Caco-2 (cell line): ENCODE measurements at regions not wholly inside any gene's neighbourhood (a gene's known extent, or its start where the extent isn't known, plus 50 kb on each side); places are given as distances from the start of the nearest gene placed in this dataset.

Experiments used
- BruUV-seq: library from RNA; stranded (reverse); fragments of 400-500 nt; replicated peaks from 2 replicates; lab custom pipeline; 2021; lab: Mats Ljungman, UMichigan
- CTCF ChIA-PET: fragments of 300-600 bp; sonication (Branson Sonifier 250); formaldehyde crosslinking; loops from one replicate; lab custom pipeline; 2022; ENCODE audit warnings: antibody characterized with exemption; lab: Charles Lee
- POLR2A ChIA-PET: fragments of 300-600 bp; sonication (Branson Sonifier 250); formaldehyde crosslinking; loops from one replicate; lab custom pipeline; 2022; ENCODE audit warnings: antibody characterized with exemption; lab: Charles Lee
- DNase-seq, 2 experiments: peaks; one replicate each; pipeline versions ENCODE4 v3.0.0 to v3.0.0-alpha.2; 2020 to 2022
- H3K27me3 ChIP-seq: replicated peaks from 2 replicates; pipeline ENCODE4 v1.6.0; 2011; ENCODE audit warnings: low read length; ENCODE audit not compliant: control insufficient read depth, insufficient read depth
- H3K36me3 ChIP-seq: 2 replicates; pipeline ENCODE4 v1.5.1; 2011; ENCODE audit warnings: low read length; ENCODE audit not compliant: control insufficient read depth, insufficient read depth
- H3K4me1 ChIP-seq: fragments of 250-450 bp; sonication (Bioruptor Pico); 2 replicates; pipeline ENCODE4 v1.5.1; 2020; ENCODE audit warnings: mild to moderate bottlenecking
- H3K4me3 ChIP-seq: 2 replicates; pipeline ENCODE4 v1.5.1; 2011; ENCODE audit warnings: low read depth, mild to moderate bottlenecking, control low read depth, low read length
- H3K9me3 ChIP-seq: fragments of 250-450 bp; sonication (Bioruptor Pico); 2 replicates; pipeline ENCODE4 v1.5.1; 2020; ENCODE audit warnings: mild to moderate bottlenecking, moderate library complexity
- H3K27ac Mint-ChIP-seq: one replicate; pipeline ENCODE4 v1.8.0; 2022; ENCODE audit warnings: mixed read lengths; ENCODE audit not compliant: unreplicated experiment
- H3K27me3 Mint-ChIP-seq: one replicate; pipeline ENCODE4 v1.8.0; 2022; ENCODE audit warnings: mixed read lengths; ENCODE audit not compliant: insufficient read depth, unreplicated experiment
- H3K36me3 Mint-ChIP-seq: one replicate; pipeline ENCODE4 v1.8.0; 2022; ENCODE audit warnings: mild to moderate bottlenecking, mixed read lengths; ENCODE audit not compliant: insufficient read depth, unreplicated experiment
- H3K4me1 Mint-ChIP-seq: one replicate; pipeline ENCODE4 v1.8.0; 2022; ENCODE audit warnings: low read depth, mixed read lengths; ENCODE audit not compliant: unreplicated experiment
- H3K4me3 Mint-ChIP-seq: one replicate; pipeline ENCODE4 v1.8.0; 2022; ENCODE audit warnings: mild to moderate bottlenecking, moderate library complexity, mixed read lengths; ENCODE audit not compliant: unreplicated experiment
- H3K9me3 Mint-ChIP-seq: one replicate; pipeline ENCODE4 v1.8.0; 2022; ENCODE audit warnings: mixed read lengths; ENCODE audit not compliant: unreplicated experiment
- CTCF ChIP-seq, 2 experiments: fragments of 200-600 bp in 1 of 2; IDR thresholded peaks; 1 replicate in 1 of 2; 2 replicates in 1 of 2; pipeline versions ENCODE4 v1.5.1 to v1.8.0; 2011 to 2022; ENCODE audit warnings: antibody characterized with exemption in 1 of 2, control low read depth in 1 of 2, inconsistent platforms in 1 of 2, low read depth in 1 of 2, low read length in 1 of 2, mild to moderate bottlenecking in 1 of 2, moderate library complexity in 1 of 2; ENCODE audit not compliant: insufficient read depth in 1 of 2, severe bottlenecking in 1 of 2, unreplicated experiment in 1 of 2
- intact Hi-C: fragments of 100-400 bp; cut with micrococcal nuclease; formaldehyde crosslinking; loops from one replicate; pipeline ENCODE4 v1.10.0; 2022; ENCODE audit not compliant: unreplicated experiment

GRCh38 chr10:83931669-83932068 is 207.6 kb upstream of the GHITM start:
- Mint-ChIP-seq H3K4me1 (no peaks in the 10 kb centered on the region), H3K4me3 (no peak overlapping the region), H3K27me3 (peaks cover 7% of the 10 kb centered on the region), H3K9me3 (no peaks in the 10 kb centered on the region), H3K36me3 (no peaks in the 10 kb centered on the region), H3K27ac (no peak overlapping the region)
- Histone ChIP-seq H3K36me3 (no peaks in the 10 kb centered on the region), H3K9me3 (no peaks in the 10 kb centered on the region), H3K4me1 (no peaks in the 10 kb centered on the region), H3K27me3 (no peaks in the 10 kb centered on the region), H3K4me3 (no peak overlapping the region)
- no TSS peak for BruUV-seq
- DNase-seq = no peak
- intact Hi-C loops = no loop called here
- TF ChIP-seq CTCF (IDR thresholded peaks at IDR 0.05; ENCODE audit: insufficient read depth in 1 of 2, low read depth in 1 of 2, low read length in 1 of 2, severe bottlenecking in 1 of 2, unreplicated experiment in 1 of 2) = no peak
- ChIA-PET CTCF (no interaction called here), POLR2A (no interaction called here)

- Mint-ChIP-seq H3K27ac (no peak overlapping the region), H3K4me3 (no peak overlapping the region), H3K4me1 (no peaks in the 10 kb centered on the region), H3K9me3 (no peaks in the 10 kb centered on the region), H3K36me3 (no peaks in the 10 kb centered on the region), H3K27me3 (peaks cover 7% of the 10 kb centered on the region)
- DNase-seq = no peak
- intact Hi-C loops = no loop called here
- POLR2A ChIA-PET = no interaction called here
- H3K36me3 ChIP-seq = no peaks in the 10 kb centered on the region
- H3K4me3 ChIP-seq = no peak overlapping the region
- no peak for TF ChIP-seq CTCF (IDR thresholded peaks at IDR 0.05; ENCODE audit: insufficient read depth in 1 of 2, low read depth in 1 of 2, low read length in 1 of 2, severe bottlenecking in 1 of 2, unreplicated experiment in 1 of 2)
- no peaks in the 10 kb centered on the region for H3K27me3 ChIP-seq
- H3K4me1 ChIP-seq = no peaks in the 10 kb centered on the region
- H3K9me3 ChIP-seq = no peaks in the 10 kb centered on the region
- CTCF ChIA-PET = no interaction called here
- no TSS peak for BruUV-seq
Measured at GRCh38 chr10:83932245-83932644, 207.1 kb upstream of the GHITM start.

GRCh38 chr10:83934062-83934461 is 205.2 kb upstream of the GHITM start:
- no peak for DNase-seq
- no peak for TF ChIP-seq CTCF (IDR thresholded peaks at IDR 0.05; ENCODE audit: insufficient read depth in 1 of 2, low read depth in 1 of 2, low read length in 1 of 2, severe bottlenecking in 1 of 2, unreplicated experiment in 1 of 2)

More at GRCh38 chr10:83934062-83934461, 205.2 kb upstream of the GHITM start:
- intact Hi-C loops = no loop called here
- no peaks in the 10 kb centered on the region for H3K36me3 ChIP-seq
- no peak overlapping the region for H3K4me3 Mint-ChIP-seq
- no peaks in the 10 kb centered on the region for H3K4me1 Mint-ChIP-seq
- H3K4me1 ChIP-seq = no peaks in the 10 kb centered on the region
- H3K27me3 ChIP-seq = peaks cover 2% of the 10 kb centered on the region
- H3K9me3 Mint-ChIP-seq = no peaks in the 10 kb centered on the region
- H3K27me3 Mint-ChIP-seq = peaks cover 8% of the 10 kb centered on the region
- H3K36me3 Mint-ChIP-seq = no peaks in the 10 kb centered on the region
- ChIA-PET CTCF (no interaction called here), POLR2A (no interaction called here)
- no TSS peak for BruUV-seq
- no peak overlapping the region for H3K27ac Mint-ChIP-seq
- no peaks in the 10 kb centered on the region for H3K9me3 ChIP-seq
- no peak overlapping the region for H3K4me3 ChIP-seq
